Uterus (tissue), 3 donors: ENCODE measurements at regions not wholly inside any gene's neighbourhood (a gene's known extent, or its start where the extent isn't known, plus 50 kb on each side); places are given as distances from the start of the nearest gene placed in this dataset.

Experiments used
- DNase-seq, 2 donors: peaks; one replicate each; pipeline ENCODE4 v3.0.0-alpha.2; 2019 to 2020
- H3K27ac ChIP-seq, 2 donors: fragments of 200-600 bp; sonication (generic); 1 replicate in 1 of 2; 2 replicates in 1 of 2; pipeline ENCODE4 v1.5.1; 2016 to 2018
- H3K27me3 ChIP-seq, 2 donors: fragments of 200-600 bp; sonication (generic); one replicate each; pipeline ENCODE4 v1.5.1; 2018 to 2019; ENCODE audit warnings: control low read depth in 1 of 2
- H3K36me3 ChIP-seq, 2 donors: fragments of 200-600 bp; sonication (generic); one replicate each; pipeline ENCODE4 v1.5.1; 2019; ENCODE audit warnings: control low read depth in 1 of 2
- H3K4me1 ChIP-seq, 2 donors: fragments of 200-600 bp; sonication (generic); one replicate each; pipeline ENCODE4 v1.5.1; 2018 to 2019; ENCODE audit warnings: control low read depth in 1 of 2
- H3K4me3 ChIP-seq, 2 donors: fragments of 200-600 bp; sonication (generic); 1 replicate in 1 of 2; 2 replicates in 1 of 2; pipeline ENCODE4 v1.5.1; 2018 to 2019; ENCODE audit warnings: mild to moderate bottlenecking in 1 of 2
- H3K9me3 ChIP-seq, 2 donors: fragments of 200-600 bp; sonication (generic); one replicate each; pipeline ENCODE4 v1.5.1; 2019; ENCODE audit warnings: control low read depth in 1 of 2
- CTCF ChIP-seq, 4 experiments: fragments of 200-600 bp in 2 of 4; fragments of 450-650 bp in 2 of 4; sonication (generic) in 2 of 4; IDR thresholded peaks; one replicate each; pipeline ENCODE4 v1.5.1; 2016 to 2019; ENCODE audit warnings: antibody characterized with exemption in 4 of 4, mild to moderate bottlenecking in 2 of 4, moderate library complexity in 1 of 4
- POLR2A ChIP-seq, 2 donors: fragments of 450-650 bp; IDR thresholded peaks; one replicate each; pipeline ENCODE4 v1.6.1; 2016; ENCODE audit warnings: antibody characterized with exemption in 2 of 2, mild to moderate bottlenecking in 1 of 2, moderate library complexity in 1 of 2
- intact Hi-C: fragments of 100-400 bp; cut with DNase I; formaldehyde crosslinking; loops from one replicate; pipeline ENCODE4 v1.15.1; 2023; ENCODE audit warnings: low total_unique reads
- donor health status: DM: yes; HTN: yes; CAD: no.

DNA sequence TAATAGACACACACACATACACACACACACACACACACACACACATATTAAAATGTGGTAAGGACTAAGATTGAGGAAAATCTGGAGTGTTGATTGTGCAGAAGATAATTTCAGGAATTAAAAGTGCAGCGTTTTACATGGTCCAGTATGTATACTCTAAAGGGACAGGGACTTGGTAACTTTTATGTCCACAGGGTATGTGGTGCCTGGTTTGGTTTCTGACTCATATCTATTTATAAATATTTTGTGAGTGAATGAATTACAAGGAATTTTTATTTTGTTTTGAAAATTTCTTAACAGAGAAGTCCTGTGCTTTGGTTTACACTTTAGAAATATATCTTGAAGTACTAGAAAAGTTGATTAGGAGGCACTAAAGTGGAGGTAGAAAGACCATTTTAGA is 287.7 kb upstream of the NXPH2 start:
- H3K27ac ChIP-seq: no peak overlapping the region
- H3K9me3 ChIP-seq: no peaks in the 10 kb centered on the region
- no peak overlapping the region for H3K4me3 ChIP-seq
- DNase-seq: no peak
- H3K27me3 ChIP-seq: no peaks in the 10 kb centered on the region
- no peaks in the 10 kb centered on the region for H3K36me3 ChIP-seq
- intact Hi-C loops: no loop called here
- TF ChIP-seq POLR2A (IDR thresholded peaks at IDR 0.05): no peak
- TF ChIP-seq CTCF (IDR thresholded peaks at IDR 0.05): no peak
- H3K4me1 ChIP-seq: no peaks in the 10 kb centered on the region

DNA sequence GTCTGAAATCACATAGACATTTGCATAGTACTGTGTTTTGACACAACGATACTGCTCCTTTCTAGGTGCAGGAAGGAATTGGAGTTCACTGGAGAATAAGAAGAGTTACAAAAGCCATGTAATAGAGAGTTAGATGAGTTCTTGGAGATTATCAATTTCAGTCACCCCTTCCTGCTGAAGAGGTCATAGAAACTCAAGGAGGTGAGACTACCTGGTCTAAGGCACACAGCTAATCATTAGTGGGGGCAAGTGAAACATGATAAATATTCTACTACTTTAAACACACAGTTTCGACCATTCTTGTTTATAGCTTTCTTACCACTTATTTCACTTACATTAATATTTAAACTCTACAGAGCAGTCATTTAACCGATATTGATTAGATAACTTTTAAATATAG is 286.9 kb upstream of the NXPH2 start:
- Histone ChIP-seq H3K4me3 (no peak overlapping the region), H3K27ac (no peak overlapping the region), H3K36me3 (no peaks in the 10 kb centered on the region), H3K9me3 (no peaks in the 10 kb centered on the region), H3K4me1 (no peaks in the 10 kb centered on the region), H3K27me3 (no peaks in the 10 kb centered on the region)
- TF ChIP-seq POLR2A (IDR thresholded peaks at IDR 0.05): no peak
- TF ChIP-seq CTCF (IDR thresholded peaks at IDR 0.05): no peak
- DNase-seq: no peak
- intact Hi-C loops: no loop called here

DNA sequence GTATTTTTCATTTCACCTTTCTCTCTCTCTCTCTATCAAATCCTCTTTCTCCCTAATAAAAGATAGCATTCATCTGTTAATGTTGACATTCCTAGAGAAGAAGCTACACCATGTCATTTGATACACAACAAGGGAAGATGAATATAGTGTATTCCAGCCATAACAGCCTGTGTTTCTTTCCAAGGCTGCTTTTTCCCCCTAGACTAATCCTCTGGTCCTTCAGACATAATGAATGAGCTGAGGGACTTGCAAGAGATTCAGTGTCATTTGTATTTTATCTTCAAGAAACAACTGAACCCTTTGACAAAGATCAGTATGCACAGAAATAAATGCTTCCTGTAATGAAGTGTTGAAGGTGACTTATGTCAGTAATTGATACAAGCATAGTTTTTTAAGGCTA is 284.0 kb upstream of the NXPH2 start:
- Histone ChIP-seq H3K9me3 (no peaks in the 10 kb centered on the region), H3K27me3 (no peaks in the 10 kb centered on the region), H3K27ac (no peak overlapping the region), H3K36me3 (no peaks in the 10 kb centered on the region), H3K4me3 (no peak overlapping the region), H3K4me1 (no peaks in the 10 kb centered on the region)
- intact Hi-C loops: no loop called here
- TF ChIP-seq POLR2A (IDR thresholded peaks at IDR 0.05): no peak
- TF ChIP-seq CTCF (IDR thresholded peaks at IDR 0.05): no peak
- no peak for DNase-seq

DNA sequence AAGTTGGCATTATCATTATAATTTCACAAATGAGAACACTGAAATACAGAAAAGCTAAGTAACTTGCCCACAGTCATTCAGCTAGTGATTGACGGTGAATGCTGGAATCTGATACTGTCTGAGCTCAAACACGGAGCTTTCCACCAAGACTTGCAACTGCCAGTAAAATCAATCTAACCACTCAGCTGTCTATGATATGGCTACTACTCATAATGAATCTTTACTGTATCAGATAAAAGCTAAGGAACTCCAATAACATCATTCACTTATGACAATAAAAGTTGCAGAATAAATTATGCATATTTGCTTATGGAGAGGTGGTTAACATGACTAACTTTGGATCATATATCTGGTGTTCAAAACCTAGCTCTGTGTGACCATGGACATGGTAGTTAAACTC is 279.4 kb upstream of the NXPH2 start:
- H3K9me3 ChIP-seq: no peaks in the 10 kb centered on the region
- TF ChIP-seq POLR2A (IDR thresholded peaks at IDR 0.05) (no peak), CTCF (IDR thresholded peaks at IDR 0.05) (no peak)
- no peak for DNase-seq
- H3K27ac ChIP-seq: no peak overlapping the region
- no peaks in the 10 kb centered on the region for H3K27me3 ChIP-seq
- no peaks in the 10 kb centered on the region for H3K36me3 ChIP-seq
- H3K4me3 ChIP-seq: no peak overlapping the region
- H3K4me1 ChIP-seq: no peaks in the 10 kb centered on the region
- intact Hi-C loops: no loop called here

DNA sequence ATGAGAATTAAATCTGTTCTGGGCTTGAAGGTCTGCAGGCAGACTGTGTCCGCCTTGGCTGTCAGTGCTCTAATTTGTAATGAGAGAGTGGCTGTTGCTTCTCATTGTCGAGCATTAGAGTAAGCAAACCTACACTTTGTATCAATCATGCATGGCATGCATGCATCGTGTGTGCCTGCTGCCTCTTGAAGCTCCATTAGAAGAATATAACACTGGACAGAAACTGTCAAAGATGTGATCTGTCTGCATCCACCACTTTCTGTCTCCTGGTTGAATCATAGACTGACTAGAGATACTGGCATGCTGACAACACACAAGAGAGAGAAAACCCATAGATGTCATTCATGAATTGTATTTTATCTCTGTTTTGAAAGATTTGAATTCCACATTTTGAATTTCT is 275.0 kb upstream of the NXPH2 start:
- no peaks in the 10 kb centered on the region for H3K9me3 ChIP-seq
- H3K4me1 ChIP-seq: no peaks in the 10 kb centered on the region
- intact Hi-C loops: no loop called here
- no peaks in the 10 kb centered on the region for H3K27me3 ChIP-seq
- TF ChIP-seq CTCF (IDR thresholded peaks at IDR 0.05) (no peak), POLR2A (IDR thresholded peaks at IDR 0.05) (no peak)
- no peaks in the 10 kb centered on the region for H3K36me3 ChIP-seq
- no peak for DNase-seq
- H3K27ac ChIP-seq: no peak overlapping the region
- H3K4me3 ChIP-seq: no peak overlapping the region
